SK-N-MC (cell line): ENCODE measurements at regions not wholly inside any gene's neighbourhood (a gene's known extent, or its start where the extent isn't known, plus 50 kb on each side); places are given as distances from the start of the nearest gene placed in this dataset.

Experiments used
- EZH2 ChIP-seq: fragments of 200-600 bp; sonication (generic); IDR thresholded peaks from one replicate; pipeline ENCODE4 v1.6.1; 2017; ENCODE audit warnings: antibody characterized with exemption
- FOXP2 ChIP-seq: optimal IDR thresholded peaks from 2 replicates; pipeline ENCODE3; 2011; ENCODE audit warnings: mild to moderate bottlenecking, moderate library complexity; ENCODE audit not compliant: insufficient read depth; ENCODE audit errors: extremely low read length, control extremely low read depth
- POLR2AphosphoS5 ChIP-seq: IDR thresholded peaks from 2 replicates; pipeline ENCODE4 v1.6.1; 2012; ENCODE audit warnings: mild to moderate bottlenecking, low read depth, low read length, borderline replicate concordance

DNA sequence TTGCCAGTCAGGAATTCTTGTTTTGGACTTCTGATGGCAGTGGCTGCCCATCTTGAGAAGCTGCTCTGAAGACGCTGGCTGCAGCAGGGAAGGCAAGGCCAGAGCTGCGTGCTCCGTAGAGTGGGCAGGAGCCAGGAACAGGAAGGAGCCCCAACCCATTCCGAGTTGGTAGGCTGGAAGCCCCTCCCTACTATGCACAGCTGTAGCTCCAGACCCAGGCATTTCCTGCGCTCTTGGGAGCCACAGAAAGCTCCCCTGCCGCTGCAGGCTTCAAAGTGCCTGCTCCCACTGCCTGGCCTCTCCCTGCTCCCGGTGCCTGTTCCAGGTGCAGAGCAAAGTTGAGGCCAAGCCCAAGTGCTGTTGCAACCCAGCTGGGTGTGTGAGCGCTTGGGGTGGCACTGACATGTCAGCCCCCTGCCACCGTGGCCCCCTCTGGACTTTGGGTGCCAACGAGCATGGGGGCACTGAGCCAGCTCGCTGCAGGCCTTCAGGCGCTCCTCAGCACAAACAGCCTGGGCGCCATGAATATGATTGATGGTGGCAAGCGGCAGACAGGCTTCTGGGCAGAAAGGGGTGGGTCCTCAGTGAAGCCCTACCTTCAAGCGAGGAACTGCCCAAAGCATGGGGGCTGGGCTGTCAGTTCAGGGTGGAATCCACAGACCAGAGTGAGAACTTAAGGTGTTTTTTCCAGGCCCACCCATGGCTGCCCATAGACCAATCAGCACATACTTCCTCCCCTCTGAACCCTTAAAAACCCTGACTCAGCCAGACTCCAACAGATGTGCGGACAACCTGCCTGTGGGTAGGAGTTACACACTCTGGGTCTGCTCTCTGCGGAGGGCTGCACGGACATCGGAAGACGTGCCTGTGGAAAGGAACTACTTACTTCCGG, 677.2 kb upstream of the INTU start:
- TF ChIP-seq POLR2AphosphoS5 (no peak; the same call in 1 of the 2 replicates), EZH2 (no peak), FOXP2 (peak; percentile 29)
